Activated T-helper 1 cell treated with anti-CD3 and anti-CD28 coated beads, Interleukin-12 subunit alpha, Interleukin-12 subunit beta, Interleukin-2, Interleukin-4 antibody, amounts not matched to agents 30 ng/mL and 10 ng/mL and 1 ng/mL, durations not matched to agents 14 hours and 24 hours and 36 hours (primary cell): ENCODE measurements at regions not wholly inside any gene's neighbourhood (a gene's known extent, or its start where the extent isn't known, plus 50 kb on each side); places are given as distances from the start of the nearest gene placed in this dataset.

Experiments
- DNase-seq: peaks from one replicate; pipeline ENCODE4 v3.0.0; 2021; ENCODE audit warnings: low spot score
- H3K27ac Mint-ChIP-seq: one replicate; pipeline ENCODE4 v1.8.0; 2021; ENCODE audit warnings: mild to moderate bottlenecking, mixed read lengths
- H3K27me3 Mint-ChIP-seq: one replicate; pipeline ENCODE4 v1.8.0; 2022; ENCODE audit warnings: mild to moderate bottlenecking, moderate library complexity, mixed read lengths; ENCODE audit not compliant: insufficient read depth
- H3K36me3 Mint-ChIP-seq: one replicate; pipeline ENCODE4 v1.8.0; 2021; ENCODE audit warnings: low read depth, mixed read lengths
- H3K4me1 Mint-ChIP-seq: one replicate; pipeline ENCODE4 v1.8.0; 2021; ENCODE audit warnings: low read depth, mixed read lengths
- H3K4me3 Mint-ChIP-seq: one replicate; pipeline ENCODE4 v1.8.0; 2021; ENCODE audit warnings: mild to moderate bottlenecking, moderate library complexity, mixed read lengths
- H3K9me3 Mint-ChIP-seq: one replicate; pipeline ENCODE4 v1.8.0; 2021; ENCODE audit warnings: mixed read lengths
- intact Hi-C: fragments of 100-400 bp; cut with micrococcal nuclease; formaldehyde crosslinking; loops from one replicate; pipeline ENCODE4 v1.15.1; 2024

GRCh38 chr9:38158628-38159027 is 89.6 kb upstream of the SHB start:
- Mint-ChIP-seq H3K4me1 (no peaks in the 10 kb centered on the region), H3K9me3 (no peaks in the 10 kb centered on the region), H3K36me3 (no peaks in the 10 kb centered on the region), H3K27me3 (no peaks in the 10 kb centered on the region), H3K4me3 (no peak overlapping the region), H3K27ac (no peak overlapping the region)
- DNase-seq = no peak
- intact Hi-C loops = loop anchor here (5.0 kb wide), 1 partner anchor 204 kb away; no protein-coding TSS in a partner anchor

GRCh38 chr9:38157711-38158110 is 88.7 kb upstream of the SHB start:
- Mint-ChIP-seq H3K9me3 (no peaks in the 10 kb centered on the region), H3K4me1 (no peaks in the 10 kb centered on the region), H3K36me3 (no peaks in the 10 kb centered on the region), H3K27me3 (no peaks in the 10 kb centered on the region), H3K4me3 (no peak overlapping the region), H3K27ac (no peak overlapping the region)
- DNase-seq = no peak
- intact Hi-C loops = loop anchor here (5.0 kb wide), 1 partner anchor 205 kb away; no protein-coding TSS in a partner anchor

- no peaks in the 10 kb centered on the region for H3K27me3 Mint-ChIP-seq
- H3K9me3 Mint-ChIP-seq = no peaks in the 10 kb centered on the region
- no peak overlapping the region for H3K27ac Mint-ChIP-seq
- H3K4me3 Mint-ChIP-seq = no peak overlapping the region
- H3K36me3 Mint-ChIP-seq = no peaks in the 10 kb centered on the region
- no peak for DNase-seq
- intact Hi-C loops = loop anchor here (5.0 kb wide), 1 partner anchor 208 kb away; no protein-coding TSS in a partner anchor
- no peaks in the 10 kb centered on the region for H3K4me1 Mint-ChIP-seq
Measured at GRCh38 chr9:38154501-38155421, 85.7 kb upstream of the SHB start.

DNA sequence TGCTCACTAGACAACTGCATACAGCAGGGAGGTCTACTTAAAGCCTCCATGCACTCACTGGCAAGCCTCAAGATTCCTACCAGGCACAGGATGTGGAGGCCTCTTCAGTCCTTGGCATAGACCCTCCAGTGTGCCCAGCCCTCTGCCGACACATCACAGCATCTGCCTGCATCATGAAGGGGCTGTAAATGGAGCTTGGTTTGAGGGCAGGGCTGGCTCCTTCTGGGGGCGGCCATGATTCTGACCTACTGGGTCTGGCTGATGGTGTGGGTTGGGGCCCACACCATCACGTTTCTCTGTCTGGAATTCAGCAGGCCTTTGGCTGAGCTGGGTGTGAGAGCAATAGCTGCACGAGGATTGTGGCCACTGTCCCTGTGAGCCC is 84.9 kb upstream of the SHB start:
- no peak for DNase-seq
- Mint-ChIP-seq H3K27me3 (peaks cover 2% of the 10 kb centered on the region), H3K36me3 (no peaks in the 10 kb centered on the region), H3K4me1 (no peaks in the 10 kb centered on the region), H3K9me3 (no peaks in the 10 kb centered on the region), H3K27ac (no peak overlapping the region), H3K4me3 (no peak overlapping the region)
- intact Hi-C loops = no loop called here

DNA sequence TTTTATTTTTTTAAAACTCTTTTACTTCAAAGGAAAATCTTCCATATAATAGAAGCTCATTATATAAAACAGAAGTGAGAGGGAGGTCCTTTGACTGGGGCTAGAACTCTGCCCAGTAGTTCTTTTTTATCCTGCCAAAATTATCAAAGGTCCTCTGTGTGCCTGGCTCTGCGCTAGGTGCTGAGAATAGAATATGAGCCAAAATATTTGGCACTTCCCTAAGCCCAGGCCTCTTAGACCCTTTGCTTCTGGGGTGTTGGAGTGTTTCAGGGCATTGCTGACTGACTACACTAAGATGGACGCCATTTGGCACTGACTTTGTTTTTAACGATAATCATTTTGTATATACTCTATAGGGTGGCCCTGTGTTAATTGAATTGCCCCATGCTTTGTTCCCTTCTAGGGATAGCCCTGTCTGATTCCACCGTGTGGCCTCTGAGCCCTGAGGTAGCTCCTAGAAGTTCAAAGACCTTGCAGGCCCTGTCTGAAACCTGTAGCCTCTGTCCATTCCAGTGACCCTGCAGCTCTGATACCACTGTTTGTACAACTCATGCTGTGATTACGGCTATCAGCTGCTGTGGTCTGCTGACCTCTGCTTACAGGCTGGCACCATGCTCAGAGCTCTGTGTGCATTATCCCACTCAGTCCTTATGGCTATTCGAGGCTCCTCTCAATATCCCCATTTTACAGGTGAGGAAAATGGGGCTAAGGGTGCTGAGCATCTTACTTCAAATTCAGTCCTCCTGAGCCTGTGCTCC is 84.3 kb upstream of the SHB start:
- H3K9me3 Mint-ChIP-seq = no peaks in the 10 kb centered on the region
- intact Hi-C loops = no loop called here
- peaks cover 7% of the 10 kb centered on the region for H3K27me3 Mint-ChIP-seq
- no peak for DNase-seq
- H3K27ac Mint-ChIP-seq = no peak overlapping the region
- H3K36me3 Mint-ChIP-seq = no peaks in the 10 kb centered on the region
- no peaks in the 10 kb centered on the region for H3K4me1 Mint-ChIP-seq
- no peak overlapping the region for H3K4me3 Mint-ChIP-seq

- H3K4me1 Mint-ChIP-seq = no peaks in the 10 kb centered on the region
- no peaks in the 10 kb centered on the region for H3K36me3 Mint-ChIP-seq
- H3K4me3 Mint-ChIP-seq = no peak overlapping the region
- peaks cover 7% of the 10 kb centered on the region for H3K27me3 Mint-ChIP-seq
- H3K27ac Mint-ChIP-seq = no peak overlapping the region
- no peak for DNase-seq
- H3K9me3 Mint-ChIP-seq = no peaks in the 10 kb centered on the region
- intact Hi-C loops = no loop called here
Measured at GRCh38 chr9:38149647-38150046, 80.6 kb upstream of the SHB start.

DNA sequence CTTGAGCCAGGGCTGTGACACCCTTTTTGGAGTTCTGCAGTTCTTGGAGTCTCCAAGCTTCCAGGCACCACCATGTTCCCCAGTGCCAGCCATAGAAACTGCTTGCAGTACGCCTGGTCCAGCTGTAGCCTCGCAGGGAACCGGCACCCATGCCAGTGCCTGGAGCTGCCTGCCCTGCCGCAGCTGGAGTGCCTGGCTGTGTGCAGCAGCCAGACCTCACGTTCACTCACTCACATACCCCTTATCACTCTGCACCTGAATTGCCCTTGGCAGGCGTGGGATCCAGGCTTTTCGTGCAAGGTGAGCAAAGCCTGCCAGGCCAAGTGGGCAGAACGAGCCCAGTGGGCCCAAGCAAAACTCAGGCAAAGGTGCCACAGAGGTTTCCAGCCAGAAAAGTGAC is 77.8 kb upstream of the SHB start:
- Mint-ChIP-seq H3K9me3 (no peaks in the 10 kb centered on the region), H3K4me1 (no peaks in the 10 kb centered on the region), H3K36me3 (no peaks in the 10 kb centered on the region), H3K4me3 (no peak overlapping the region), H3K27me3 (peaks cover 17% of the 10 kb centered on the region), H3K27ac (no peak overlapping the region)
- intact Hi-C loops = no loop called here
- no peak for DNase-seq

DNA sequence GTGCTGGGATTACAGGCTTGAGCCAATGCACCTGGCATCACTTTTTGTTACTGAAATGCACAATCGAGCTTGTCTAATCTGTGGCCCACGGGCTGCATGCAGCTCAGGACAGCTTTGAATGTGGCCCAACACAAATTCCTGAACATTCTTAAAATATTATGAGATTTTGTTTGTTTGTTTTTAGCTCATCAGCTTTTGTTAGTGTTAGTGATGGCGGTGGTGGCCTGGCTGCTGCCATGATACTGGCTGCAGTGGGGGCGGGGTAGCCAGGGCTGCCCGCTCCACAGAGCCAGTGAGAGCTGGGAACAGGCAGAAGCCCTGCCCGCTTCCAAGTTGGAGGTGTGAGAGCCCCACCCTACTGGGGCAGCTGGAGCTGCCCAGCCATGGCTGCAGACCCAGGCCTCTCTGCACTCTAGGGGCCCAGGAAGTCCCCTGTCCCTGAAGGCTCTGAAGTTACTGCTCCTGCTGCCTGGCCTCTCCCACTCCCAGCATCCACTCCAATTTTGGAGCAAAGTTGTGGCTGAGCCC is 76.6 kb upstream of the SHB start:
- no peak overlapping the region for H3K4me3 Mint-ChIP-seq
- H3K4me1 Mint-ChIP-seq = no peaks in the 10 kb centered on the region
- no peaks in the 10 kb centered on the region for H3K9me3 Mint-ChIP-seq
- DNase-seq = no peak
- H3K36me3 Mint-ChIP-seq = no peaks in the 10 kb centered on the region
- intact Hi-C loops = no loop called here
- peaks cover 26% of the 10 kb centered on the region for H3K27me3 Mint-ChIP-seq
- no peak overlapping the region for H3K27ac Mint-ChIP-seq

DNA sequence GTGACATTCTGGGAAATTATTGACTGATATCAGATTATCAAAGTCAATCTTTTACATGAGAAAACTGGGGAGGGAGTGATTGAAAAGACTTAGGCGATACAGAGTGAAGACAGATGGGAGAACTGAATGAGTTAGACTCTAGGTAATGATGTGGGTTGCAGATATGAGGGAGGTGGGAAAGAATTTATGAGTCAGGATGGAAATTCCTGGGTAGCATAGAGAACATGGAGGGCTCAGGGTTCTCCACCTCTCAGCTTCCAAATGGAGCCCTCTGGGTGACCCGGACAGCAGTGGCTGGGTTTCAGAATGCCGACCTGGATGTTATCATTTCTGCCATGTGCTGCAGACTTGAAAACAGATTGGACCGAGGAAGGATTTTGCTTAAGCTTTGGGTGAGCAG is 75.4 kb upstream of the SHB start:
- no peak for DNase-seq
- no peak overlapping the region for H3K4me3 Mint-ChIP-seq
- no peaks in the 10 kb centered on the region for H3K36me3 Mint-ChIP-seq
- intact Hi-C loops = no loop called here
- H3K27me3 Mint-ChIP-seq = peaks cover 25% of the 10 kb centered on the region
- no peak overlapping the region for H3K27ac Mint-ChIP-seq
- H3K9me3 Mint-ChIP-seq = no peaks in the 10 kb centered on the region
- H3K4me1 Mint-ChIP-seq = no peaks in the 10 kb centered on the region

- intact Hi-C loops = no loop called here
Measured at GRCh38 chr9:38141746-38142591, 72.9 kb upstream of the SHB start.

GRCh38 chr9:38138276-38138675 is 69.2 kb upstream of the SHB start:
- no peak for DNase-seq
- Mint-ChIP-seq H3K36me3 (no peaks in the 10 kb centered on the region), H3K27ac (no peak overlapping the region), H3K4me3 (no peak overlapping the region), H3K4me1 (no peaks in the 10 kb centered on the region), H3K9me3 (no peaks in the 10 kb centered on the region), H3K27me3 (peaks cover 23% of the 10 kb centered on the region)
- intact Hi-C loops = no loop called here

More at GRCh38 chr9:38141746-38142591, 72.9 kb upstream of the SHB start:
- no peak overlapping the region for H3K4me3 Mint-ChIP-seq
- H3K27ac Mint-ChIP-seq = no peak overlapping the region
- no peaks in the 10 kb centered on the region for H3K9me3 Mint-ChIP-seq
- DNase-seq = no peak
- H3K36me3 Mint-ChIP-seq = no peaks in the 10 kb centered on the region
- H3K4me1 Mint-ChIP-seq = no peaks in the 10 kb centered on the region
- H3K27me3 Mint-ChIP-seq = peaks cover 27% of the 10 kb centered on the region

DNA sequence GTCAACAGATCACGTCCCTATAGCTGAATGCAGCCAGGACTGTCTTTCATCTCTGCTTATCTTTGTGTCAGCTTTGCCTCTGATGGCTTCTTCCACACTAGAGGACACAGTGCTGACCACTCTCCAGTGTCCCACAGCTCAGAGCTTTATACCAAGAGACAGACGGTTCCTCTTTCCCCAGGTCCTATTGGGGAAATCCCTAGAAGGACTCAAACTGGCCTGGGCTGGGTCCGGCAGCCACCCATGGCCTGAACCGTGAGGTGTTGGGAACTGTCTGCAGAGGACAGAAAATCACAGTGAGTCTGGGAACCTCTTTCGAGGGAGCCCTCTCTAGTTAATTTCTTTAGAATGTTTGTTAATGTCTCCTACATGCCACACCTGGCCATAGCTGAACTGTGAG is 68.3 kb upstream of the SHB start:
- Mint-ChIP-seq H3K36me3 (no peaks in the 10 kb centered on the region), H3K27ac (no peak overlapping the region), H3K4me3 (no peak overlapping the region), H3K9me3 (no peaks in the 10 kb centered on the region), H3K4me1 (no peaks in the 10 kb centered on the region), H3K27me3 (peaks cover 19% of the 10 kb centered on the region)
- DNase-seq = no peak
- intact Hi-C loops = no loop called here
